ENCODE measurements at regions not wholly inside any gene's neighbourhood (a gene's known extent, or its start where the extent isn't known, plus 50 kb on each side); places are given as distances from the start of the nearest gene placed in this dataset.
A peak's percentile ranks its signal among the peaks of the same experiment; 100 is the strongest.

DNA sequence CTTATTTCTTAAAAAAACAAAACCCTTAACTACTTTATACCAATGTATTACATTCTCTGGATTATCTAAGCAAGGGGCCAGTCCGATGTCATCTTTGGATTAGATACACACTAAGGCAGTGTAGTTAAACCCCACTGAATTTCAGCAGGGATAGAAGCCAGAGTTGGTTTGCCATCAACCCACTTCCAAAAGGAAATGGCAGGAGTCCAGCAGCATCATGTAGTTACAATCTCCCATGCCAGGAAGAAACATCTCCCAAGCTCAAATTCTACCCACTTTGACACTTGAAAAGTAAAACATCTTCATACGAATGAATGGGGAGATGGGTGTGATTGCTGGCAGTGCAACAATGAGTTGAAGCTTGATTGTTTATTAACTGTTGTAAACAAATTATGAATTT is 203.5 kb upstream of the PLXNC1 start:
- H3K4me3 ChIP-seq (ENCODE audit: low read depth, poor library complexity, severe bottlenecking) = no peak overlapping the region
- TF ChIP-seq, protein P1, sequence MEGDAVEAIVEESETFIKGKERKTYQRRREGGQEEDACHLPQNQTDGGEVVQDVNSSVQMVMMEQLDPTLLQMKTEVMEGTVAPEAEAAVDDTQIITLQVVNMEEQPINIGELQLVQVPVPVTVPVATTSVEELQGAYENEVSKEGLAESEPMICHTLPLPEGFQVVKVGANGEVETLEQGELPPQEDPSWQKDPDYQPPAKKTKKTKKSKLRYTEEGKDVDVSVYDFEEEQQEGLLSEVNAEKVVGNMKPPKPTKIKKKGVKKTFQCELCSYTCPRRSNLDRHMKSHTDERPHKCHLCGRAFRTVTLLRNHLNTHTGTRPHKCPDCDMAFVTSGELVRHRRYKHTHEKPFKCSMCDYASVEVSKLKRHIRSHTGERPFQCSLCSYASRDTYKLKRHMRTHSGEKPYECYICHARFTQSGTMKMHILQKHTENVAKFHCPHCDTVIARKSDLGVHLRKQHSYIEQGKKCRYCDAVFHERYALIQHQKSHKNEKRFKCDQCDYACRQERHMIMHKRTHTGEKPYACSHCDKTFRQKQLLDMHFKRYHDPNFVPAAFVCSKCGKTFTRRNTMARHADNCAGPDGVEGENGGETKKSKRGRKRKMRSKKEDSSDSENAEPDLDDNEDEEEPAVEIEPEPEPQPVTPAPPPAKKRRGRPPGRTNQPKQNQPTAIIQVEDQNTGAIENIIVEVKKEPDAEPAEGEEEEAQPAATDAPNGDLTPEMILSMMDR (IDR thresholded peaks at IDR 0.05) = no peak
- no peak for TF ChIP-seq POLR2A (IDR thresholded peaks at IDR 0.05)
- WGBS, 2 donors = 57% methylated on average over 2 of the region's 2 CpGs
- intact Hi-C loops (cut with DNase I; ENCODE audit: low total_unique reads) = no loop called here
- DNase-seq (ENCODE audit: low spot score in 2 of 2) = no peak

DNA sequence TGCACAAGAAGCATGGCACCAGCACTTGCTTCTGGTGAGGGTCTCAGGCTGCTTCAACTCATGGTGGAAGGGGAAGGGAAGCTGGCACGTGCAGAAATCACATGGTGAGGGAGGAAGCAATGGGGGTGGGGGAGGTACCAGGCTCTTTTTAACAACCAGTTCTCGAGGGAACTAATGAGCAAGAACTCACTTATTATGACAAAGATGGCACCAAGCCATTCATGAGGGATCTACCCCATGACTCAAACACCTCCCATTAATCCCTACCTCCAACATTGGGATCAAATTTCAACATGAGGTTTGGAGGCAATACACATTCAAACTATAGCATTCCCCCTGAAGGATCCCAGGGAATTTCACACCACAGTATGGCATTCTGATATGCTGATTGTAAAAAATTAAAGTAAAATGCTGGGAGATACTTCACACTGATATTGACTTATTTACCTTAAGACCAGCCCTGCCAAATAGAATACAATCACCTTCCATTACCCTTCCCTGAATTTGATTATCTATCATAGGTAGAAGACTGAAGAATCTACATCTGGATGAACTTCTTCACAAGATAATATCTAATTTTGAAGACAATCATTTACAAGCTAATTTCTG is 201.7 kb upstream of the PLXNC1 start:
- no peak overlapping the region for H3K4me3 ChIP-seq (ENCODE audit: low read depth, poor library complexity, severe bottlenecking)
- TF ChIP-seq POLR2A (IDR thresholded peaks at IDR 0.05) = no peak
- TF ChIP-seq, protein P1 (IDR thresholded peaks at IDR 0.05) = no peak
- 39 to 43% methylated on average over 2 of the region's 2 CpGs for WGBS, 2 donors
- DNase-seq (ENCODE audit: low spot score in 2 of 2) = no peak
- intact Hi-C loops (cut with DNase I; ENCODE audit: low total_unique reads) = no loop called here

DNA sequence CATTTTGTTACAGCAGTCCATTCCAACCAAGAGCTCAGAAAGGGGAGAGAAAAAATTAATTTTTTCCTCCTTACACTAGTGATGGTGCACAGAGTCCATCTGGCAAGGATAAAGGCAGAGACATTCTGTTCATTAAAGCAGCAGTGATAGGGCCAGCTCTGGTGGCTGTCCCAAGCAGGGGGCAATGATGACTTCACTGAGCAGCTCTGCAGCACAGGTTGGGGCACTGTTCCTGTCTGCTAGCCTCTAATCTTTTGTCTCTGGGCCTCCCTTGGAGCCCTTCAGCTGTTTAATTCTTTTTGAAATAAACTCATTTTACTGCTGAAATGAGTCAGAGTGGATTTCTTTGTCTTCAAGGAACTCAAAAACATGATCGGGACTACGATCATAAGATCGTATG is 200.9 kb upstream of the PLXNC1 start:
- TF ChIP-seq POLR2A (IDR thresholded peaks at IDR 0.05) = no peak
- TF ChIP-seq, protein P1 (IDR thresholded peaks at IDR 0.05) = no peak
- intact Hi-C loops (cut with DNase I; ENCODE audit: low total_unique reads) = no loop called here
- no peak for DNase-seq (ENCODE audit: low spot score in 2 of 2)
- no peak overlapping the region for H3K4me3 ChIP-seq (ENCODE audit: low read depth, poor library complexity, severe bottlenecking)
- 75 to 86% methylated on average over 3 of the region's 3 CpGs for WGBS, 2 donors

DNA sequence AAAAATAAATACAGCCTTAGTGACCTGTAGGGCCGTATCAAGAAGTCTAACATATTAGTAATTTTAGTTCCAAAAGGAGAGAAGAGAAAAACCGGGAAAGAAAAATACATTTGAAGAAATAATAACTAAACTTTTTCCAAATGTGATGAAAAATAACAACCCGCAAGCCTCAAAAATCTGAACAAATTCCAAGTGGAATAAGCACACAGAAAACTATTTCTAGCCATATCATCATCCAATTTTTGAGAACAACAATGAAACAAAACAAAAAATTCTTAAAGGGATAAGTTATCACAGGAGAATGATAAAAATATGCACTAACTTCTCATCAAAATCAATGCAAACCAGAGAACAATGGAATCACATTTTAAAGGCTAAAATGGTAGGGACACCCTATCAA is 198.1 kb upstream of the PLXNC1 start:
- no peak for TF ChIP-seq POLR2A (IDR thresholded peaks at IDR 0.05)
- TF ChIP-seq, protein P1 (IDR thresholded peaks at IDR 0.05) = no peak
- no peak for DNase-seq (ENCODE audit: low spot score in 2 of 2)
- WGBS, 2 donors = 68 to 74% methylated on average over 3 of the region's 3 CpGs

DNA sequence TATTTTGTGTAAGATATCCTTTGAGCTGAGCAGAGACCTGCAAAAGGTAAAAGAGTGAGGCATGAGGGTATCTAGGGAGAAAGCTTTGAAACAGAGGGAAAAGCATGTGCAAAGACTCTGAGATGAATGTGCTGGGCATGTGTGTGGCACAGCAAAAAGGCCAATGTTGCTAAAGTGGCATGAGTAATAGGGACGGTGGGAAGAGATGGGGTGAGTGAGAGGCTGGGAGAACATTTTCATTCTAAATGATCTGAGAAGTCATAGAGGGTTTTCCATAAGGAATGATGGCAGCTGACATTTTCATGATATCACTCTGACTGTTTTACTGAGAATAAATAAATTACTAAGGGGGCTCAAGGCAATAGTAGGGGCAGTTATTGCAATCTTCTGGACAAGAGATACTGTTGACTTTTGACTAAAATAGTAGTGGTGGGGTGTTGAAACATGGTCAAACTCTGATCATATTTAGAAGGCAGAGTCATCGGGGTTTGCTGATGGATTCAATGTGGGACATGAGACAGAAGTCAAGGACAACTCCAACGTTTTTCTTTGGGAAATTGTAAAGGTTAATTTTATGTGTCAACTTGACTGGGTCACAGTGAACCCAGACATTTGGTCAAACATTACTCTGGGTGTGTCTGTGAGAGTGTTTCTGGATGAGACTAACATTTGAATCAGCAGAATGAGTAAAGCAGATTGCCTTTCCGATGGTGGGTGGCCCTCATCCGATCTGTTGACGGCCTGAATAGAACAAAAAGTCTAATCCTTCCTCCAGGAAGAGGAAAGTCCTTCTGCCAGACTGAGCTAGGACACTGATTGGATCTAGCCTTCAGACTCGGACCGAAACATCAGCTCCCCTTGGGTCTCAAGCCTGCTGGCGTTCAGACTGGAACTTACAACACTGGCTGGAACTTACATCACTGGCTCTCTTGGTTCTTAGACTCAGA is 193.9 kb upstream of the PLXNC1 start:
- TF ChIP-seq, protein P1 (IDR thresholded peaks at IDR 0.05) = no peak
- no peak for TF ChIP-seq POLR2A (IDR thresholded peaks at IDR 0.05)
- WGBS, 2 donors = 68 to 70% methylated on average over 9 of the region's 9 CpGs
- no peak overlapping the region for H3K4me3 ChIP-seq (ENCODE audit: low read depth, poor library complexity, severe bottlenecking)
- intact Hi-C loops (cut with DNase I; ENCODE audit: low total_unique reads) = no loop called here
- peak in 1 of 2 donors; percentile 66 for DNase-seq (ENCODE audit: low spot score in 2 of 2)

More for the DNA sequence above, 198.1 kb upstream of the PLXNC1 start:
- H3K4me3 ChIP-seq (ENCODE audit: low read depth, poor library complexity, severe bottlenecking) = no peak overlapping the region
- intact Hi-C loops (cut with DNase I; ENCODE audit: low total_unique reads) = no loop called here

Measured in lower leg skin (tissue), 4 donors.